MCF 10A (cell line): ENCODE measurements at regions not wholly inside any gene's neighbourhood (a gene's known extent, or its start where the extent isn't known, plus 50 kb on each side); places are given as distances from the start of the nearest gene placed in this dataset.

Experiments used
- BruUV-seq: library from RNA; stranded (reverse); fragments of 400-500 nt; replicated peaks from 2 replicates; lab custom pipeline; 2021; lab: Mats Ljungman, UMichigan
- CTCF ChIA-PET: fragments of 300-600 bp; sonication (Branson Sonifier 250); formaldehyde crosslinking; extraction: SDS; loops from one replicate; lab custom pipeline; 2021; ENCODE audit warnings: antibody characterized with exemption, inconsistent platforms; lab: Yijun Ruan, JAX
- POLR2A ChIA-PET: fragments of 300-600, 350-650 bp; sonication (Branson Sonifier 250); formaldehyde crosslinking; extraction: SDS; loops from one replicate; lab custom pipeline; 2020; ENCODE audit warnings: antibody characterized with exemption, inconsistent platforms; lab: Yijun Ruan, JAX
- DNase-seq: peaks from one replicate; pipeline ENCODE4 v3.0.0-alpha.2; 2018; ENCODE audit not compliant: unreplicated experiment
- H3K27ac Mint-ChIP-seq: one replicate; pipeline ENCODE4 v1.8.0; 2022; ENCODE audit warnings: mild to moderate bottlenecking, low read depth, mixed read lengths; ENCODE audit not compliant: unreplicated experiment
- H3K27me3 Mint-ChIP-seq: one replicate; pipeline ENCODE4 v1.8.0; 2022; ENCODE audit warnings: mixed read lengths; ENCODE audit not compliant: insufficient read depth, unreplicated experiment
- H3K36me3 Mint-ChIP-seq: one replicate; pipeline ENCODE4 v1.8.0; 2022; ENCODE audit warnings: mild to moderate bottlenecking, moderate library complexity, mixed read lengths; ENCODE audit not compliant: insufficient read depth, unreplicated experiment
- H3K4me1 Mint-ChIP-seq: one replicate; pipeline ENCODE4 v1.8.0; 2022; ENCODE audit warnings: mixed read lengths; ENCODE audit not compliant: insufficient read depth, unreplicated experiment
- H3K4me3 Mint-ChIP-seq: one replicate; pipeline ENCODE4 v1.8.0; 2022; ENCODE audit warnings: mild to moderate bottlenecking, moderate library complexity, mixed read lengths; ENCODE audit not compliant: unreplicated experiment
- H3K9me3 Mint-ChIP-seq: one replicate; pipeline ENCODE4 v1.8.0; 2022; ENCODE audit warnings: mixed read lengths; ENCODE audit not compliant: unreplicated experiment
- CTCF ChIP-seq: fragments of 200-600 bp; IDR thresholded peaks from one replicate; pipeline ENCODE4 v1.8.0; 2022; ENCODE audit warnings: antibody characterized with exemption, mild to moderate bottlenecking; ENCODE audit not compliant: unreplicated experiment
- intact Hi-C: fragments of 100-400 bp; cut with micrococcal nuclease; formaldehyde crosslinking; loops from 2 replicates; pipeline ENCODE4 v1.14.1; 2022

- H3K4me3 Mint-ChIP-seq, result no peak overlapping the region
- no peaks in the 10 kb centered on the region for H3K36me3 Mint-ChIP-seq
- intact Hi-C loops, result loop anchor here (2.0 kb wide), 1 partner anchor 719 kb away; no protein-coding TSS in a partner anchor
- H3K27me3 Mint-ChIP-seq, result no peaks in the 10 kb centered on the region
- TF ChIP-seq CTCF, result no peak
- BruUV-seq, result no TSS peak
- no peak for DNase-seq
- no peaks in the 10 kb centered on the region for H3K4me1 Mint-ChIP-seq
- H3K27ac Mint-ChIP-seq, result no peak overlapping the region
- CTCF ChIA-PET, result interaction anchor here (0.6 to 13.3 kb wide), 13 partner anchors 9 to 736 kb away, joined by 3 to 343 read pairs (median 4); partner anchors contain the start of gene ACVR1C
- POLR2A ChIA-PET, result interaction anchor here (1.3 kb wide), 1 partner anchor 720 kb away, joined by 4 read pairs; no protein-coding TSS in a partner anchor
- H3K9me3 Mint-ChIP-seq, result no peaks in the 10 kb centered on the region
Measured at GRCh38 chr2:158025255-158025996, 76.2 kb upstream of the UPP2 start.

- Mint-ChIP-seq H3K27ac (no peak overlapping the region), H3K4me3 (no peak overlapping the region), H3K27me3 (no peaks in the 10 kb centered on the region), H3K9me3 (no peaks in the 10 kb centered on the region), H3K4me1 (no peaks in the 10 kb centered on the region), H3K36me3 (no peaks in the 10 kb centered on the region)
- CTCF ChIA-PET, result interaction anchor here (0.5 to 13.3 kb wide), 50 partner anchors 7 to 1271 kb away, joined by 3 to 343 read pairs (median 4); no protein-coding TSS in a partner anchor
- no TSS peak for BruUV-seq
- peak; percentile 73 for TF ChIP-seq CTCF
- intact Hi-C loops, result loop anchor here (1.0 to 2.0 kb wide), 2 partner anchors 720 to 730 kb away; no protein-coding TSS in a partner anchor
- POLR2A ChIA-PET, result interaction anchor here (0.6 to 1.4 kb wide), 7 partner anchors 10 to 725 kb away, joined by 3 to 5 read pairs (median 3); partner anchors contain the start of genes CCDC148 and PKP4
- DNase-seq, result peak; percentile 64
Measured at GRCh38 chr2:158024288-158024898, 77.3 kb upstream of the UPP2 start.

GRCh38 chr2:158022888-158023287 is 78.8 kb upstream of the UPP2 start:
- no peaks in the 10 kb centered on the region for H3K36me3 Mint-ChIP-seq
- intact Hi-C loops, result no loop called here
- POLR2A ChIA-PET, result interaction anchor here (1.2 kb wide), 1 partner anchor 723 kb away, joined by 3 read pairs; no protein-coding TSS in a partner anchor
- TF ChIP-seq CTCF, result no peak
- CTCF ChIA-PET, result interaction anchor here (0.6 to 13.3 kb wide), 18 partner anchors 9 to 746 kb away, joined by 3 to 343 read pairs (median 4); no protein-coding TSS in a partner anchor
- H3K4me1 Mint-ChIP-seq, result no peaks in the 10 kb centered on the region
- DNase-seq, result no peak
- H3K9me3 Mint-ChIP-seq, result no peaks in the 10 kb centered on the region
- H3K4me3 Mint-ChIP-seq, result no peak overlapping the region
- no TSS peak for BruUV-seq
- H3K27ac Mint-ChIP-seq, result no peak overlapping the region
- H3K27me3 Mint-ChIP-seq, result no peaks in the 10 kb centered on the region

GRCh38 chr2:158021226-158021625 is 80.5 kb upstream of the UPP2 start:
- POLR2A ChIA-PET, result no interaction called here
- Mint-ChIP-seq H3K27ac (no peak overlapping the region), H3K9me3 (no peaks in the 10 kb centered on the region), H3K4me3 (no peak overlapping the region), H3K4me1 (no peaks in the 10 kb centered on the region), H3K27me3 (no peaks in the 10 kb centered on the region), H3K36me3 (no peaks in the 10 kb centered on the region)
- no TSS peak for BruUV-seq
- TF ChIP-seq CTCF, result no peak
- no peak for DNase-seq
- intact Hi-C loops, result no loop called here
- CTCF ChIA-PET, result interaction anchor here (0.6 to 13.3 kb wide), 15 partner anchors 10 to 1010 kb away, joined by 3 to 343 read pairs (median 5); no protein-coding TSS in a partner anchor
